ENCODE measurements at regions not wholly inside any gene's neighbourhood (a gene's known extent, or its start where the extent isn't known, plus 50 kb on each side); places are given as distances from the start of the nearest gene placed in this dataset.

DNA sequence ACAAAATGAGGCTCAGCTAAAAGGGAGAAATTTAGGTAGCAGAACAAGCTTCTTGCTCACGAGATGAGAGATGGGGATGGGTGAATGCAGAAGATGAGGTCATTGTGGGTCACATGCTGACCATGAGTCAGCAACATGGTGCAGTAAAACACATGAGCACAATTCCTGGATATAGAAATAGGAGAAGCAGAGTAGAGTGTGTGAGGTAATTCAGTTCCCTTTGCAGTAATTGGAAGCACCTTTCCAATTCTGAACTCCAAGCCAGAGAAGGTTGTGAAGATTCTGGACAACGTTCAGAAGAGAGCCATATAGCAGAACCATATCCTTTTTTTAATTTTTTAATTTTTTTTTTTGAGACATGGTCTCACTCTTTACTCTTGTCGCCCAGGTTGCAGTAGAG lies 62.0 kb upstream of the LMNTD1 start:
- H2BK5ac ChIP-seq (ENCODE audit: low read depth, low read length, poor library complexity, severe bottlenecking) = no peak overlapping the region
- H2AK5ac ChIP-seq (ENCODE audit: low read length, severe bottlenecking) = no peak overlapping the region
- peak overlapping the region; percentile 54 to 79 for H3K18ac ChIP-seq (ENCODE audit: low read depth in 1 of 2, low read length in 2 of 2)
- H4K8ac ChIP-seq (ENCODE audit: low read length) = peak overlapping the region; percentile 41
- no peak overlapping the region for H4K91ac ChIP-seq (ENCODE audit: low read length)
- H2BK15ac ChIP-seq (ENCODE audit: low read depth, poor library complexity, severe bottlenecking) = no peak overlapping the region
- no peaks in the 10 kb centered on the region for H3K36me3 ChIP-seq (ENCODE audit: control insufficient read depth in 1 of 2, insufficient read depth in 2 of 2, low read depth in 1 of 2, low read length in 2 of 2)
- peak overlapping the region; percentile 72 for H3K9ac ChIP-seq (ENCODE audit: low read length)
- peak overlapping the region in 1 of 2 experiments; percentile 7 for H3K14ac ChIP-seq (ENCODE audit: low read length in 2 of 2)
- H3K4me3 ChIP-seq (ENCODE audit: insufficient read depth in 1 of 2, low read depth in 1 of 2, low read length in 2 of 2) = no peak overlapping the region
- no peak overlapping the region for H3K4ac ChIP-seq (ENCODE audit: low read depth in 1 of 2, low read length in 2 of 2)
- H3K27ac ChIP-seq (ENCODE audit: low read length, poor library complexity, severe bottlenecking) = no peak overlapping the region
- no peak overlapping the region for H3K23ac ChIP-seq (ENCODE audit: low read length in 2 of 2)
- peaks cover 2% of the 10 kb centered on the region for H3K4me1 ChIP-seq (ENCODE audit: control insufficient read depth, insufficient read depth, low read depth, low read length)
- WGBS = 63% methylated on average over 3 of the region's 3 CpGs
- no peak overlapping the region for H3K4me2 ChIP-seq (ENCODE audit: low read length, poor library complexity, severe bottlenecking)
- no peaks in the 10 kb centered on the region for H3K27me3 ChIP-seq (ENCODE audit: control insufficient read depth in 1 of 2, insufficient read depth in 1 of 2, low read length in 2 of 2)
- H2AFZ ChIP-seq (ENCODE audit: low read depth, low read length) = no peak overlapping the region
- peak; percentile 82 for DNase-seq
- peak overlapping the region in 1 of 2 experiments; percentile 37 for H2BK12ac ChIP-seq (ENCODE audit: low read length in 2 of 2)
- no peaks in the 10 kb centered on the region for H3K9me3 ChIP-seq (ENCODE audit: control insufficient read depth, low read length)
- H3K79me1 ChIP-seq (replicated peaks; ENCODE audit: low read length, poor library complexity, severe bottlenecking) = no peaks in the 10 kb centered on the region
- peak overlapping the region; percentile 1 for H2BK120ac ChIP-seq (ENCODE audit: low read depth, low read length)

DNA sequence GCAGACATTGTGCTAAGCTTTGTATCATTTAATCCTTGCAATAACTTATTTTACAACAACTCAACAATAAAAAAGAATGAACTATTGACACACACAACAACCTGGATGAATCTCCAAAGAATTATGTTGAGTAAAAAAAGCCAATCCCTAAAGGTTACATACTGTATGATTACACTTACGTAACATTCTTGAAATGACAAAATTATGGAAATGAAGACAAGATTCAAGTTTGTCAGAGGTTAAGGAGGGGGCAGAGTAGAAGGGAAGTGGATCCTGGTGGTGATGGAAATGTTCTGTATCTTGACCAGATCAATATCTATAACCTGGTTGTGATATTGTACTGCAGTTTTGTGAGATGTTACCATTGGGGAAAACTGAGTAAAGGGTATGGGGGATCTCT lies 63.2 kb upstream of the LMNTD1 start:
- Histone ChIP-seq H3K9ac (ENCODE audit: low read length) (no peak overlapping the region), H3K79me1 (replicated peaks; ENCODE audit: low read length, poor library complexity, severe bottlenecking) (no peaks in the 10 kb centered on the region), H2AFZ (ENCODE audit: low read depth, low read length) (no peak overlapping the region), H3K27ac (ENCODE audit: low read length, poor library complexity, severe bottlenecking) (no peak overlapping the region), H2BK12ac (ENCODE audit: low read length in 2 of 2) (no peak overlapping the region), H4K8ac (ENCODE audit: low read length) (no peak overlapping the region), H2BK120ac (ENCODE audit: low read depth, low read length) (no peak overlapping the region), H3K4ac (ENCODE audit: low read depth in 1 of 2, low read length in 2 of 2) (no peak overlapping the region), H3K18ac (ENCODE audit: low read depth in 1 of 2, low read length in 2 of 2) (no peak overlapping the region), H4K91ac (ENCODE audit: low read length) (no peak overlapping the region), H3K27me3 (ENCODE audit: control insufficient read depth in 1 of 2, insufficient read depth in 1 of 2, low read length in 2 of 2) (no peaks in the 10 kb centered on the region), H3K36me3 (ENCODE audit: control insufficient read depth in 1 of 2, insufficient read depth in 2 of 2, low read depth in 1 of 2, low read length in 2 of 2) (no peaks in the 10 kb centered on the region), H3K4me2 (ENCODE audit: low read length, poor library complexity, severe bottlenecking) (no peak overlapping the region), H3K4me3 (ENCODE audit: insufficient read depth in 1 of 2, low read depth in 1 of 2, low read length in 2 of 2) (no peak overlapping the region), H3K9me3 (ENCODE audit: control insufficient read depth, low read length) (no peaks in the 10 kb centered on the region), H2AK5ac (ENCODE audit: low read length, severe bottlenecking) (no peak overlapping the region), H3K4me1 (ENCODE audit: control insufficient read depth, insufficient read depth, low read depth, low read length) (peaks cover 2% of the 10 kb centered on the region), H3K23ac (ENCODE audit: low read length in 2 of 2) (no peak overlapping the region), H2BK15ac (ENCODE audit: low read depth, poor library complexity, severe bottlenecking) (no peak overlapping the region), H2BK5ac (ENCODE audit: low read depth, low read length, poor library complexity, severe bottlenecking) (no peak overlapping the region), H3K14ac (ENCODE audit: low read length in 2 of 2) (no peak overlapping the region)
- WGBS = 100% methylated on average over 1 of the region's 1 CpG
- DNase-seq = no peak

DNA sequence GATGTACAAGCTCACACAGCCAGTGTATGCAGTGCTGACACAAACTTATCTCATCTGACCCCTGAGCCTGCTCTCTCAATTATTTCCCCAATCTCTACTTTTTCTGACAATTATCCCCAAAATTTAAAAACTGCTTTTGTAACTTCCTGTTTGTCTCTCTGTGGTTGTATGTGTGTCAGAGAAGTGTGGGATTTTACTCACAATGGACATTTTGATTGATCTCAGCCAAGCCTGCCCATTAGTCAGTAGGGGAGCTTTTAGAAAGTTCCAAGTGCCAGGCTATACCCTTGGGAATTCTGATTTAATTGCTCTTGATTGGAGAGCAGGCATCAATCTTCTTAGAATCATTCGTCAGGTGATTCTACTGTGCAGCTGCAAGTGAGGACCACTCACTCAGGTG lies 64.9 kb upstream of the LMNTD1 start:
- no peak overlapping the region for H3K23ac ChIP-seq (ENCODE audit: low read length in 2 of 2)
- H2BK120ac ChIP-seq (ENCODE audit: low read depth, low read length) = no peak overlapping the region
- H3K4me2 ChIP-seq (ENCODE audit: low read length, poor library complexity, severe bottlenecking) = no peak overlapping the region
- no peaks in the 10 kb centered on the region for H3K79me1 ChIP-seq (replicated peaks; ENCODE audit: low read length, poor library complexity, severe bottlenecking)
- DNase-seq = no peak
- no peak overlapping the region for H4K91ac ChIP-seq (ENCODE audit: low read length)
- H3K36me3 ChIP-seq (ENCODE audit: control insufficient read depth in 1 of 2, insufficient read depth in 2 of 2, low read depth in 1 of 2, low read length in 2 of 2) = no peaks in the 10 kb centered on the region
- no peak overlapping the region for H4K8ac ChIP-seq (ENCODE audit: low read length)
- 86% methylated on average over 1 of the region's 1 CpG for WGBS
- no peak overlapping the region for H3K18ac ChIP-seq (ENCODE audit: low read depth in 1 of 2, low read length in 2 of 2)
- no peak overlapping the region for H2BK15ac ChIP-seq (ENCODE audit: low read depth, poor library complexity, severe bottlenecking)
- no peak overlapping the region for H2AFZ ChIP-seq (ENCODE audit: low read depth, low read length)
- H3K4me3 ChIP-seq (ENCODE audit: insufficient read depth in 1 of 2, low read depth in 1 of 2, low read length in 2 of 2) = no peak overlapping the region
- no peak overlapping the region for H2AK5ac ChIP-seq (ENCODE audit: low read length, severe bottlenecking)
- no peak overlapping the region for H3K27ac ChIP-seq (ENCODE audit: low read length, poor library complexity, severe bottlenecking)
- no peaks in the 10 kb centered on the region for H3K27me3 ChIP-seq (ENCODE audit: control insufficient read depth in 1 of 2, insufficient read depth in 1 of 2, low read length in 2 of 2)
- no peak overlapping the region for H2BK5ac ChIP-seq (ENCODE audit: low read depth, low read length, poor library complexity, severe bottlenecking)
- H3K4ac ChIP-seq (ENCODE audit: low read depth in 1 of 2, low read length in 2 of 2) = no peak overlapping the region
- no peak overlapping the region for H3K9ac ChIP-seq (ENCODE audit: low read length)
- peaks cover 2% of the 10 kb centered on the region for H3K4me1 ChIP-seq (ENCODE audit: control insufficient read depth, insufficient read depth, low read depth, low read length)
- no peaks in the 10 kb centered on the region for H3K9me3 ChIP-seq (ENCODE audit: control insufficient read depth, low read length)
- no peak overlapping the region for H2BK12ac ChIP-seq (ENCODE audit: low read length in 2 of 2)
- no peak overlapping the region for H3K14ac ChIP-seq (ENCODE audit: low read length in 2 of 2)

DNA sequence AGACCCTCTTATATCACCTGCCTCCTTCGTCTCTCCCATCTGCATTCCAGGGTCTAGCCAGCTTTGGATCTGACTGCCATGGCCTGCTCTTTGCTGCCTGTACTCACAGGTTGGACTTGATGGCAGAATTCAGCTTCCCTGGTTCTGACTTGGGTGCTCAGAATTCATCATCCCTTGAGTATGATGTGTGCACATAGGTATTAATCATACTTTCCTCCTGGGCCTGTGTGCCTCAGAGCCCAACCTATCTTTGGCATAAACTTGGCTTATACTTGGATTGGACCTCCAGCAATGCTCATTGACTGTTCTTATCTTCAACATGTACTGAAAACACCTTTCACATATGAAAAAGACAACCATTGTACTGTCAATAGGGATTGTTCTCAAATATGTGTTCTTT lies 70.7 kb upstream of the LMNTD1 start:
- no peak overlapping the region for H2BK12ac ChIP-seq (ENCODE audit: low read length in 2 of 2)
- H3K14ac ChIP-seq (ENCODE audit: low read length in 2 of 2) = no peak overlapping the region
- peaks cover 2% of the 10 kb centered on the region for H3K4me1 ChIP-seq (ENCODE audit: control insufficient read depth, insufficient read depth, low read depth, low read length)
- DNase-seq = no peak
- no peak overlapping the region for H2BK5ac ChIP-seq (ENCODE audit: low read depth, low read length, poor library complexity, severe bottlenecking)
- H3K36me3 ChIP-seq (ENCODE audit: control insufficient read depth in 1 of 2, insufficient read depth in 2 of 2, low read depth in 1 of 2, low read length in 2 of 2) = no peaks in the 10 kb centered on the region
- no peaks in the 10 kb centered on the region for H3K79me1 ChIP-seq (replicated peaks; ENCODE audit: low read length, poor library complexity, severe bottlenecking)
- H3K4ac ChIP-seq (ENCODE audit: low read depth in 1 of 2, low read length in 2 of 2) = no peak overlapping the region
- no peak overlapping the region for H3K23ac ChIP-seq (ENCODE audit: low read length in 2 of 2)
- H3K27me3 ChIP-seq (ENCODE audit: control insufficient read depth in 1 of 2, insufficient read depth in 1 of 2, low read length in 2 of 2) = no peaks in the 10 kb centered on the region
- no peak overlapping the region for H3K4me3 ChIP-seq (ENCODE audit: insufficient read depth in 1 of 2, low read depth in 1 of 2, low read length in 2 of 2)
- no peak overlapping the region for H4K91ac ChIP-seq (ENCODE audit: low read length)
- no peak overlapping the region for H3K4me2 ChIP-seq (ENCODE audit: low read length, poor library complexity, severe bottlenecking)
- H2AK5ac ChIP-seq (ENCODE audit: low read length, severe bottlenecking) = no peak overlapping the region
- no peak overlapping the region for H4K8ac ChIP-seq (ENCODE audit: low read length)
- H2BK15ac ChIP-seq (ENCODE audit: low read depth, poor library complexity, severe bottlenecking) = no peak overlapping the region
- H2AFZ ChIP-seq (ENCODE audit: low read depth, low read length) = no peak overlapping the region
- H3K9me3 ChIP-seq (ENCODE audit: control insufficient read depth, low read length) = no peaks in the 10 kb centered on the region
- no peak overlapping the region for H3K9ac ChIP-seq (ENCODE audit: low read length)
- 100% methylated on average over 1 of the region's 1 CpG for WGBS
- H3K18ac ChIP-seq (ENCODE audit: low read depth in 1 of 2, low read length in 2 of 2) = no peak overlapping the region
- H2BK120ac ChIP-seq (ENCODE audit: low read depth, low read length) = no peak overlapping the region
- H3K27ac ChIP-seq (ENCODE audit: low read length, poor library complexity, severe bottlenecking) = no peak overlapping the region
